H1 (cell line): ENCODE measurements at regions not wholly inside any gene's neighbourhood (a gene's known extent, or its start where the extent isn't known, plus 50 kb on each side); places are given as distances from the start of the nearest gene placed in this dataset.

ENCODE experiments used
- CTCF ChIA-PET: fragments of 300-600 bp; sonication (Branson Sonifier 250); formaldehyde crosslinking; loops from one replicate; lab custom pipeline; 2021; ENCODE audit not compliant: partially characterized antibody; lab: Charles Lee
- POLR2A ChIA-PET: fragments of 300-600 bp; sonication (Branson Sonifier 250); formaldehyde crosslinking; loops from one replicate; lab custom pipeline; 2021; ENCODE audit warnings: inconsistent platforms; ENCODE audit not compliant: partially characterized antibody; lab: Charles Lee
- DNase-seq, 2 experiments: peaks; one replicate each; pipeline versions ENCODE4 v3.0.0 to v3.0.0-alpha.2; 2010 to 2022; ENCODE audit warnings: low spot score in 2 of 2, low read depth in 1 of 2, mixed read lengths in 1 of 2
- FAIRE-seq: peaks from 2 replicates; lab custom pipeline; 2011; peaks lifted over from hg19 to GRCh38; lab: Jason Lieb, UNC
- H2AFZ ChIP-seq: 2 replicates; pipeline ENCODE4 v1.8.1; 2012; ENCODE audit warnings: low read length, inconsistent platforms
- H2AK5ac ChIP-seq: 2 replicates; pipeline ENCODE4 v1.6.1; 2013; ENCODE audit warnings: low read depth, low read length
- H2BK120ac ChIP-seq: replicated peaks from 2 replicates; pipeline ENCODE3; 2013; ENCODE audit warnings: low read depth, low read length, inconsistent platforms
- H2BK12ac ChIP-seq: 2 replicates; pipeline ENCODE4 v1.6.1; 2013; ENCODE audit warnings: low read depth, low read length
- H2BK15ac ChIP-seq: 2 replicates; pipeline ENCODE4 v1.6.1; 2013; ENCODE audit warnings: low read length
- H2BK20ac ChIP-seq: 2 replicates; pipeline ENCODE4 v1.6.1; 2013; ENCODE audit warnings: low read length
- H2BK5ac ChIP-seq: 2 replicates; pipeline ENCODE4 v1.6.1; 2013; ENCODE audit warnings: low read depth, low read length
- H3K14ac ChIP-seq: 2 replicates; pipeline ENCODE4 v1.6.1; 2013; ENCODE audit warnings: inconsistent platforms; ENCODE audit not compliant: insufficient read length
- H3K18ac ChIP-seq: 2 replicates; pipeline ENCODE4 v1.6.1; 2013; ENCODE audit warnings: low read length; ENCODE audit errors: extremely low read depth
- H3K23ac ChIP-seq: 2 replicates; pipeline ENCODE4 v1.6.1; 2013; ENCODE audit warnings: inconsistent platforms; ENCODE audit not compliant: insufficient read length
- H3K23me2 ChIP-seq: 2 replicates; pipeline ENCODE4 v1.6.1; 2013; ENCODE audit warnings: low read depth, low read length
- H3K27ac ChIP-seq: 2 replicates; pipeline ENCODE4 v1.6.1; 2011; ENCODE audit warnings: low read depth, low read length, inconsistent platforms
- H3K27me3 ChIP-seq, 4 experiments: replicated peaks in 1 of 4; 1 replicate in 1 of 4; 2 replicates in 3 of 4; pipeline versions ENCODE4 v1.6.1 to v1.8.1; 2011 to 2013; ENCODE audit warnings: low read length in 3 of 4, mild to moderate bottlenecking in 3 of 4, inconsistent platforms in 2 of 4, mixed read lengths in 2 of 4, moderate library complexity in 1 of 4; ENCODE audit not compliant: control insufficient read depth in 3 of 4, insufficient read depth in 3 of 4; ENCODE audit errors: extremely low read depth in 1 of 4
- H3K36me3 ChIP-seq, 4 experiments: 2 replicates each; pipeline versions ENCODE4 v1.6.1 to v1.8.1; 2011 to 2013; ENCODE audit warnings: mild to moderate bottlenecking in 4 of 4, low read length in 3 of 4, moderate library complexity in 2 of 4, control low read depth in 1 of 4, inconsistent platforms in 1 of 4; ENCODE audit not compliant: insufficient read depth in 4 of 4, control insufficient read depth in 2 of 4
- H3K4ac ChIP-seq: replicated peaks from 2 replicates; pipeline ENCODE3; 2013; ENCODE audit warnings: low read length, low read depth, mixed read lengths, inconsistent platforms; ENCODE audit not compliant: insufficient read length
- H3K4me1 ChIP-seq, 4 experiments: replicated peaks in 1 of 4; 1 replicate in 1 of 4; 2 replicates in 3 of 4; pipeline versions ENCODE4 v1.6.1 to v1.8.1; 2011 to 2013; ENCODE audit warnings: low read length in 3 of 4, inconsistent platforms in 2 of 4, mixed read lengths in 1 of 4; ENCODE audit not compliant: insufficient read depth in 4 of 4, control insufficient read depth in 3 of 4
- H3K4me2 ChIP-seq, 2 experiments: 2 replicates each; pipeline versions ENCODE4 v1.6.1 to v1.8.1; 2011 to 2013; ENCODE audit warnings: low read depth in 2 of 2, low read length in 2 of 2, control low read depth in 1 of 2, inconsistent platforms in 1 of 2, mild to moderate bottlenecking in 1 of 2; ENCODE audit not compliant: insufficient read depth in 1 of 2
- H3K4me3 ChIP-seq, 4 experiments: fragments of 200-600, 300-600 bp in 1 of 4; sonication (generic), shearing (Covaris generic), sonication (Bioruptor Twin) in 1 of 4; 2 replicates each; pipeline versions ENCODE4 v1.5.1 to v1.8.1; 2011 to 2016; ENCODE audit warnings: low read length in 4 of 4, low read depth in 3 of 4, control low read depth in 2 of 4, inconsistent platforms in 2 of 4, mild to moderate bottlenecking in 2 of 4, mixed read lengths in 1 of 4, moderate library complexity in 1 of 4; ENCODE audit not compliant: insufficient read depth in 2 of 4; ENCODE audit errors: extremely low read depth in 1 of 4
- H3K56ac ChIP-seq: replicated peaks from 2 replicates; pipeline ENCODE3; 2013; ENCODE audit warnings: low read depth, mild to moderate bottlenecking, mixed read lengths, low read length, inconsistent platforms; ENCODE audit not compliant: insufficient read length
- H3K79me1 ChIP-seq: 2 replicates; pipeline ENCODE4 v1.6.1; 2013; ENCODE audit warnings: low read depth, low read length, control low read depth
- H3K79me2 ChIP-seq, 2 experiments: 2 replicates each; pipeline versions ENCODE4 v1.6.1 to v1.8.1; 2012 to 2013; ENCODE audit warnings: low read length in 2 of 2, mild to moderate bottlenecking in 2 of 2, inconsistent platforms in 1 of 2; ENCODE audit not compliant: insufficient read depth in 2 of 2, control insufficient read depth in 1 of 2
- H3K9ac ChIP-seq, 4 experiments: replicated peaks in 1 of 4; 1 replicate in 1 of 4; 2 replicates in 3 of 4; pipeline versions ENCODE4 v1.6.1 to v1.8.1; 2011 to 2013; ENCODE audit warnings: low read depth in 3 of 4, low read length in 3 of 4, control low read depth in 2 of 4, mild to moderate bottlenecking in 2 of 4, moderate library complexity in 2 of 4, inconsistent platforms in 1 of 4; ENCODE audit errors: extremely low read depth in 1 of 4
- H3K9me3 ChIP-seq, 2 experiments: 2 replicates each; pipeline versions ENCODE4 v1.6.1 to v1.8.1; 2012 to 2013; ENCODE audit warnings: mild to moderate bottlenecking in 2 of 2, moderate library complexity in 2 of 2, control low read depth in 1 of 2, inconsistent platforms in 1 of 2, low read depth in 1 of 2, low read length in 1 of 2, mixed read lengths in 1 of 2; ENCODE audit not compliant: insufficient read depth in 2 of 2
- H4K20me1 ChIP-seq, 2 experiments: replicated peaks in 1 of 2; 2 replicates each; pipeline versions ENCODE3 to v1.8.1; 2011 to 2013; ENCODE audit warnings: inconsistent platforms in 2 of 2, low read length in 2 of 2, mild to moderate bottlenecking in 1 of 2; ENCODE audit not compliant: insufficient read depth in 2 of 2, control insufficient read depth in 1 of 2
- H4K5ac ChIP-seq: 2 replicates; pipeline ENCODE4 v1.6.1; 2013; ENCODE audit warnings: low read length, low read depth, mixed read lengths, inconsistent platforms; ENCODE audit not compliant: insufficient read length
- H4K8ac ChIP-seq: 2 replicates; pipeline ENCODE4 v1.8.0; 2013; ENCODE audit warnings: mild to moderate bottlenecking, moderate library complexity, low read length, inconsistent platforms; ENCODE audit not compliant: insufficient read depth; ENCODE audit errors: extremely low read depth
- H4K91ac ChIP-seq: replicated peaks from 2 replicates; pipeline ENCODE3; 2013; ENCODE audit warnings: low read length, mixed read lengths, inconsistent platforms; ENCODE audit not compliant: insufficient read length
- CBX5 ChIP-seq: fragments of 300-800, 300-1000 bp; sonication (generic); IDR thresholded peaks from 2 replicates; pipeline ENCODE4 v1.7.1; 2016; ENCODE audit warnings: antibody characterized with exemption, low read length, low read depth
- CHD2 ChIP-seq: IDR thresholded peaks from 2 replicates; pipeline ENCODE4 v1.6.1; 2012; ENCODE audit warnings: low read length, improper control_type of control experiment
- CREB1 ChIP-seq: IDR thresholded peaks from 2 replicates; pipeline ENCODE4 v1.6.1; 2012; ENCODE audit warnings: inconsistent platforms
- EGR1 ChIP-seq: IDR thresholded peaks from 2 replicates; pipeline ENCODE4 v1.6.1; 2011; ENCODE audit warnings: low read depth, low read length, borderline replicate concordance
- GABPA ChIP-seq: IDR thresholded peaks from 2 replicates; pipeline ENCODE4 v1.6.1; 2011; ENCODE audit warnings: mild to moderate bottlenecking, low read length, moderate library complexity, borderline replicate concordance; ENCODE audit not compliant: insufficient read depth
- HDAC2 ChIP-seq, 2 experiments: fragments of 300-600 bp in 1 of 2; sonication (generic) in 1 of 2; IDR thresholded peaks; 2 replicates each; pipeline ENCODE4 v1.6.1; 2011 to 2012; ENCODE audit warnings: low read depth in 2 of 2, low read length in 2 of 2, mild to moderate bottlenecking in 2 of 2, moderate library complexity in 2 of 2, borderline replicate concordance in 1 of 2, inconsistent platforms in 1 of 2
- KDM4A ChIP-seq: IDR thresholded peaks from one replicate; pipeline ENCODE4 v1.7.1; 2012; ENCODE audit warnings: low read depth, mild to moderate bottlenecking, moderate library complexity, low read length, inconsistent platforms; ENCODE audit not compliant: severe bottlenecking
- SRF ChIP-seq: IDR thresholded peaks from 2 replicates; pipeline ENCODE4 v1.6.1; 2011; ENCODE audit warnings: mild to moderate bottlenecking, low read depth, low read length, moderate library complexity
- WGBS, 2 experiments: shearing (Covaris generic) in 1 of 2; methylation state at CpG; one replicate each; pipeline versions ENCODE4 v1.1.6 to v1.1.7; 2013 to 2015; ENCODE audit warnings: low lambda C conversion rate in 2 of 2, mixed read lengths in 2 of 2, inconsistent platforms in 1 of 2, low coverage in 1 of 2, missing lambda C conversion rate in 1 of 2; ENCODE audit not compliant: insufficient replicate concordance in 2 of 2, insufficient coverage in 1 of 2, insufficient read length in 1 of 2; ENCODE audit errors: extremely low coverage in 1 of 2, missing lambda C conversion rate in 1 of 2; 5-methylcytosine and 5-hydroxymethylcytosine counted together

DNA sequence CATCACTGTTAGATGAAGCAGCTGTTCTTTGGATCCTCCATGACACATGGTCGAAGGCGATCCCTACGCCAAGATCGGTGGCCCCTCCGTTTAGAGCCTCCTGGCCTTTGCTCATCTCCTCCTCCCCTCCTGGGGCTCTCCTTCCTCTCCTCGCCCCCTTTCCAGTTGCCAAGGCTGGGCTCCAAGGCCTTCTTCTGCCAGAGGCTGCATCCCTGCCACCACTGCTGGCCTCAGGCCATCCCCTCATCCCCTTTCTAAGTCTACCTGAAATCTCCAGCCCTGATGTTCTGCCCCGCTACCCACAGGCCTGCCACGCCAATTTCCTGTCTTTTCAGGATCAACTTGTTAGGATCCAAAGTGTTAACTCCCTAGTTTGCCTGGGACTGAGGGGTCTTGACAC, 265.1 kb upstream of the ZMIZ1 start:
- Histone ChIP-seq H4K20me1 (no peaks in the 10 kb centered on the region), H3K9ac (no peak overlapping the region)
- WGBS, 2 experiments, result 77% methylated on average over 8 of the region's 8 CpGs; no CpG with 5 or more reads in 1 of the 2 experiments

More for the DNA sequence above, 265.1 kb upstream of the ZMIZ1 start:
- Histone ChIP-seq H4K91ac (no peak overlapping the region), H2BK5ac (no peak overlapping the region), H3K4ac (no peak overlapping the region), H2AK5ac (no peak overlapping the region), H3K4me1 (peaks cover 0 to 2% (median 0%) of the 10 kb centered on the region in 4 experiments; a peak in 1 of 7 replicates), H2BK12ac (no peak overlapping the region), H3K79me1 (no peaks in the 10 kb centered on the region), H2BK15ac (no peak overlapping the region), H2BK20ac (no peak overlapping the region), H3K4me3 (no peak overlapping the region), H3K27ac (no peak overlapping the region), H3K14ac (no peak overlapping the region), H2BK120ac (no peak overlapping the region), H3K4me2 (no peak overlapping the region), H3K9me3 (no peaks in the 10 kb centered on the region), H2AFZ (no peak overlapping the region), H3K36me3 (no peaks in the 10 kb centered on the region), H3K23me2 (no peaks in the 10 kb centered on the region), H3K18ac (no peak overlapping the region), H4K5ac (no peak overlapping the region), H3K56ac (no peak overlapping the region), H3K79me2 (no peaks in the 10 kb centered on the region), H4K8ac (no peak overlapping the region), H3K27me3 (no peaks in the 10 kb centered on the region), H3K23ac (no peak overlapping the region)
- TF ChIP-seq CBX5 (no peak), KDM4A (no peak), GABPA (no peak), SRF (no peak), HDAC2 (IDR thresholded peaks at IDR 0.05; ENCODE audit: borderline replicate concordance in 1 of 2, low read depth in 2 of 2, low read length in 2 of 2) (no peak), CREB1 (no peak), EGR1 (no peak), CHD2 (no peak)
- CTCF ChIA-PET, result interaction anchor here (1.4 kb wide), 1 partner anchor 145 kb away, joined by 3 read pairs; no protein-coding TSS in a partner anchor
- POLR2A ChIA-PET, result no interaction called here
- no peak for FAIRE-seq
- DNase-seq, result no peak
